HG03175 (cell line): ENCODE measurements at regions not wholly inside any gene's neighbourhood (a gene's known extent, or its start where the extent isn't known, plus 50 kb on each side); places are given as distances from the start of the nearest gene placed in this dataset.

Source experiments
- ATAC-seq: cut with Tn5 transposase; IDR thresholded peaks from one replicate; pipeline ENCODE4 v1.9.1; 2021; ENCODE audit warnings: mild to moderate bottlenecking, moderate library complexity; ENCODE audit not compliant: unreplicated experiment

GRCh38 chr2:188713961-188714360, 260.2 kb upstream of the COL3A1 start:
- no peak for ATAC-seq

- no peak for ATAC-seq
These were observed 253.2 kb upstream of the COL3A1 start for GRCh38 chr2:188720811-188721605.

GRCh38 chr2:188721784-188722183, 252.4 kb upstream of the COL3A1 start:
- no peak for ATAC-seq

- no peak for ATAC-seq
These were observed 248.3 kb upstream of the COL3A1 start for GRCh38 chr2:188725746-188726360.

GRCh38 chr2:188726626-188727247, 247.4 kb upstream of the COL3A1 start:
- ATAC-seq = no peak

- no peak for ATAC-seq
These were observed 246.3 kb upstream of the COL3A1 start for GRCh38 chr2:188727846-188728245.

- no peak for ATAC-seq
These were observed 239.5 kb upstream of the COL3A1 start for GRCh38 chr2:188734691-188735090.

- no peak for ATAC-seq
These were observed 227.4 kb upstream of the COL3A1 start for GRCh38 chr2:188746727-188747126.

GRCh38 chr2:188751816-188752215, 222.4 kb upstream of the COL3A1 start:
- ATAC-seq = no peak

- ATAC-seq = no peak
These were observed 221.9 kb upstream of the COL3A1 start for GRCh38 chr2:188752311-188752710.

GRCh38 chr2:188762151-188762550, 212.0 kb upstream of the COL3A1 start:
- no peak for ATAC-seq

GRCh38 chr2:188765522-188766470, 208.4 kb upstream of the COL3A1 start:
- ATAC-seq = no peak

GRCh38 chr2:188766471-188766856, 207.7 kb upstream of the COL3A1 start:
- no peak for ATAC-seq

GRCh38 chr2:188767176-188767575, 207.0 kb upstream of the COL3A1 start:
- no peak for ATAC-seq

- ATAC-seq = no peak
These were observed 203.9 kb upstream of the COL3A1 start for GRCh38 chr2:188770296-188770695.

GRCh38 chr2:188773075-188773474, 201.1 kb upstream of the COL3A1 start:
- ATAC-seq = no peak

GRCh38 chr2:188776634-188777033, 197.5 kb upstream of the COL3A1 start:
- no peak for ATAC-seq

GRCh38 chr2:188784269-188784762, 189.9 kb upstream of the COL3A1 start:
- ATAC-seq = no peak

GRCh38 chr2:188785061-188785460, 189.1 kb upstream of the COL3A1 start:
- no peak for ATAC-seq

GRCh38 chr2:188785490-188785889, 188.7 kb upstream of the COL3A1 start:
- ATAC-seq = no peak

- ATAC-seq = no peak
These were observed 187.8 kb upstream of the COL3A1 start for GRCh38 chr2:188786368-188786841.
